D721Med (cell line): ENCODE measurements at regions not wholly inside any gene's neighbourhood (a gene's known extent, or its start where the extent isn't known, plus 50 kb on each side); places are given as distances from the start of the nearest gene placed in this dataset.

Experiments used
- DNase-seq: peaks from one replicate; pipeline ENCODE4 v3.0.0; 2011; ENCODE audit warnings: low spot score; ENCODE audit not compliant: insufficient read length
- FAIRE-seq: peaks from 2 replicates; lab custom pipeline; 2011; peaks lifted over from hg19 to GRCh38; lab: Jason Lieb, UNC
- TF ChIP-seq, protein P1 (sequence below): IDR thresholded peaks from 2 replicates; pipeline ENCODE4 v1.5.1; 2012; ENCODE audit warnings: mild to moderate bottlenecking, control low read depth; ENCODE audit not compliant: insufficient read depth; ENCODE audit errors: missing control alignments

DNA sequence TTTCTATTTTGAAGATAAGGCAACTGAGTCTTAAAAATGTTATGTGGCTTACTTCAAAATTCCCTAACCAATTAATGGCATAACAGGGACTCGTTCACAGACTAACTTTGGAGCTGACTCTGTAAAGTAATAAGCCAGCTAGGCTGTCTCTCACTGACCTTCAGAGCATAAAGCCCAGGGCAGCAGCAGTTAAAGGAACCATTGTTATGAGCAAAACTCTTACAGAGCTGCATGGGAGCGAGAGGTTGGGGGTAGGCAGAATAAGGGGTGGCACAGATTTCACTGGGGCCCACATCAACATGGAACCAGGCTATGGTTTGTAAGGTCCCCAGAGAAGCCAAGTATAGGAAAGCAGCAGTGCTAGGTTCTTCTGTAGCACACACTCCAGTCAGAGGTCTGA lies 637.8 kb downstream of the RFPL4B start:
- TF ChIP-seq, protein P1, sequence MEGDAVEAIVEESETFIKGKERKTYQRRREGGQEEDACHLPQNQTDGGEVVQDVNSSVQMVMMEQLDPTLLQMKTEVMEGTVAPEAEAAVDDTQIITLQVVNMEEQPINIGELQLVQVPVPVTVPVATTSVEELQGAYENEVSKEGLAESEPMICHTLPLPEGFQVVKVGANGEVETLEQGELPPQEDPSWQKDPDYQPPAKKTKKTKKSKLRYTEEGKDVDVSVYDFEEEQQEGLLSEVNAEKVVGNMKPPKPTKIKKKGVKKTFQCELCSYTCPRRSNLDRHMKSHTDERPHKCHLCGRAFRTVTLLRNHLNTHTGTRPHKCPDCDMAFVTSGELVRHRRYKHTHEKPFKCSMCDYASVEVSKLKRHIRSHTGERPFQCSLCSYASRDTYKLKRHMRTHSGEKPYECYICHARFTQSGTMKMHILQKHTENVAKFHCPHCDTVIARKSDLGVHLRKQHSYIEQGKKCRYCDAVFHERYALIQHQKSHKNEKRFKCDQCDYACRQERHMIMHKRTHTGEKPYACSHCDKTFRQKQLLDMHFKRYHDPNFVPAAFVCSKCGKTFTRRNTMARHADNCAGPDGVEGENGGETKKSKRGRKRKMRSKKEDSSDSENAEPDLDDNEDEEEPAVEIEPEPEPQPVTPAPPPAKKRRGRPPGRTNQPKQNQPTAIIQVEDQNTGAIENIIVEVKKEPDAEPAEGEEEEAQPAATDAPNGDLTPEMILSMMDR, result no peak
- FAIRE-seq (no peak), DNase-seq (no peak)

DNA sequence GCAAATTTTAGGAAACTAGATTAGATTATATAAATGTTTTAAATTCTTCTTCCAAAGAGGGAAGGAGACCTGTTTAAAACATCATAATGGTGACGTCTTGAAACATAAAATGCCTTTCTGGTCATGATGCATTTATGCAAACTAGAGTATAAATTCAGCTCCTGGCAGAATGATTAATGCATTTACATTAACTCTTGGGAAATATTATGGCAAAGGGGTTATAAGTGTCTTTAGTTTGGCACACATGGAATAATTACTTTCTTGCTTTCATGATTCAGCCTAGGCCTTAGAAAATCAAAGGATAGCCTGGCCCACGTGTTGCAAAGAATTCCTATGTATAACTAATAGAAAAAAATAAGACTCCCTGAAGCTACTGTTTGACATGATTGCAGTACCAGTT lies 639.2 kb downstream of the RFPL4B start:
- no peak for FAIRE-seq
- TF ChIP-seq, protein P1, result no peak
- no peak for DNase-seq

DNA sequence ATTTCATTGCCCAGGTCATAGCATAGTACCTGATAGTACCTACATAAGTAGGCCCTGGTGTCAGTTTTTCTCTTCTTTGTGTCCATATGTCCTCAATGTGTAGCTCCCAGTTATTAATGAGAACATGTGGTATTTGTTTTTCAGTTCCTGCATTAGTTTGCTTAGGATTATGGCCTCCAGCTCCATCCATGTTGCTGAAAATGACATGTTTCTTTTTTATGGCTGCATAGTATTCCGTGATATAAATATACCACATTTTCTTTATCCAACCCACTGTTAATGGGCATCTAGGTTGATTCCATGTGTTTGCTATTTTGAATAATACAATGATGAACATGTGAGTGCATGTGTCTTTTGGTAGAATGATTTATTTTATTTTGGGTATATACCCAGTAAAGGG lies 641.6 kb downstream of the RFPL4B start:
- DNase-seq, result no peak
- TF ChIP-seq, protein P1, result no peak
- no peak for FAIRE-seq

DNA sequence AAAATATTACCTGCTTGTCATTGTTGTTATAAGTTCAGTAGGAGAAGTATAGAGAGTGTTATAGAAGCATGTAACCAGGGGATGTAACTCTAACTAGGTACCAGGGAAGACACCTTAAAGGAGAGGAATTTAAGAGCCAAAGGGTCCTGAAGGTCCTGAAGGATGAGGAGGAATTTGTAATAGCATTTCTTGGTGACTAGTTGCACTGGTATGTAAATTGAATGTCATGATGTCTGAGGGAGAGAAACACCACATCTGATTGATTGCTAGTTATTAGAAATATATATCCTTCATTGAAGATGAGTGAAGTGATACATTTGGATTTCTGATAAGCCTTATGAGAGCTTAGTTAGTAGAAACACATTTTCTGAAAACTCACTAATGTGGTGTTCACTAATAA lies 643.8 kb downstream of the RFPL4B start:
- FAIRE-seq, result no peak
- DNase-seq, result no peak
- TF ChIP-seq, protein P1, result no peak

DNA sequence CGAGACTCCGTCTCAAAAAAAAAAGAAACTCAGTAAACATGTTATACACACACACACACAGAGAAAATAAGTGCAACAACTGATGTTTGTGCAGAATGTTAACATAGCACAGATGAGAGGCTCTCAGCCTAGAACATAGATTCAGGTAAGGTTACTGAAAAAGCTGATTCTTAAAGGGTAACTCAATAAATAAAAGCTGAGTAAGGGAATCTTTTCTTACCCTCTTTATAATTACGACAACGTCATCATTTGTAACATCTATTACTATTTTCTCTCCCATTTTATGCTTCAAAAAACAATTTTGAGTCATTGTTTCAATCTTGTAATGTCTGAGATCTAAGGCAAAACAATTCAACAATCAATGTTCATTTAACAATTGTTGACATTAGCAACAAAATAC lies 644.8 kb downstream of the RFPL4B start:
- FAIRE-seq (no peak), DNase-seq (no peak)
- TF ChIP-seq, protein P1, result no peak

DNA sequence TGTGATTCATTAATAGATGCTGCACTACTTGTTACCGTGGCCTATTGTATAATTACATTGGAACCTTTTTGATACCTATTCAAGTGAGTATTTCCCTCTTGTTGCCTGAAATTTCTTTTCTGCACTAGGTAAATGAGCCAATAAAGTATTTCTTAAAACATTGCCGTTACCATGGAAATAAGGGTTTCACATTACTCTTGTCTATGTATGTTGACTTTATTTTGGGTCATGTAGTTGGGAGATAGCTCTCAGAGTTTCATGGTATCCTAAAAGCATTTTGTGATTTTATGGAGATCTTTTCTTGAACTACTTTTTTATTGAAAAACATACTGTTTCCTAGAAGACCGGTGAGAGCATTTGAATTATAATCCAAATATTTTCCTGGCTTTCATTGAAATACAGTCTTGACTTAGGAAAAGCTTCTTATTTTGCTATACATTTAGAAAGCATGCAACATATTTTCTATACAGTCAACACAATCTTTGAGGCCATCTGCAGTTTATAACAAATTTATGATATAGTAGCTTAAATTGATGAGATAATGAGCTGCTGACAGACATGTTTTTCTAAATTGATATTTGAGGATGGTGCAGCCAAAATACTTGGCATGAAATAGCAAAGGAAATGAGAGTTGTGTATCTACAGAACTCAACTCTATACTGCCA lies 650.4 kb downstream of the RFPL4B start:
- TF ChIP-seq, protein P1, result no peak
- FAIRE-seq (no peak), DNase-seq (no peak)

DNA sequence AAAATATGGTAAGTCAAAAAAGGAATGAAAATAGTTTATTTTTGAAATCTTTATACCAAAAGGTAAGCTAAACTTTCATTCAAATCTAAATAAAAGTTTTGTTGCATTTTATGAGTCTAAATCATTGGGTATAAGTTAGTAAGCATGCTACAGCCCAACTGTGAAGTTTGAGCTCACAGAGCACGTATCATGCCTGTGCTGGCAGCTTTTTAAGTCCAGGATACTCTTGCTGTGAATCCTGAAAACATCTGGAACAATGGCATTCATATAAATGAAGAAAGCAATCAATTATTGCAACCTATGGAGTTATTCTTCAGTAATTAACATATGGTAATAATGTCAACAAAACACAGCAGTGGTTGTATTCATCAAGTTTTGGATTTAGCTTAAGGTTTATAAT lies 656.9 kb downstream of the RFPL4B start:
- no peak for FAIRE-seq
- TF ChIP-seq, protein P1, result no peak

More for the DNA sequence above, 656.9 kb downstream of the RFPL4B start:
- DNase-seq, result no peak
